ENCODE measurements at regions not wholly inside any gene's neighbourhood (a gene's known extent, or its start where the extent isn't known, plus 50 kb on each side); places are given as distances from the start of the nearest gene placed in this dataset.
A peak's percentile ranks its signal among the peaks of the same experiment; 100 is the strongest.

DNA sequence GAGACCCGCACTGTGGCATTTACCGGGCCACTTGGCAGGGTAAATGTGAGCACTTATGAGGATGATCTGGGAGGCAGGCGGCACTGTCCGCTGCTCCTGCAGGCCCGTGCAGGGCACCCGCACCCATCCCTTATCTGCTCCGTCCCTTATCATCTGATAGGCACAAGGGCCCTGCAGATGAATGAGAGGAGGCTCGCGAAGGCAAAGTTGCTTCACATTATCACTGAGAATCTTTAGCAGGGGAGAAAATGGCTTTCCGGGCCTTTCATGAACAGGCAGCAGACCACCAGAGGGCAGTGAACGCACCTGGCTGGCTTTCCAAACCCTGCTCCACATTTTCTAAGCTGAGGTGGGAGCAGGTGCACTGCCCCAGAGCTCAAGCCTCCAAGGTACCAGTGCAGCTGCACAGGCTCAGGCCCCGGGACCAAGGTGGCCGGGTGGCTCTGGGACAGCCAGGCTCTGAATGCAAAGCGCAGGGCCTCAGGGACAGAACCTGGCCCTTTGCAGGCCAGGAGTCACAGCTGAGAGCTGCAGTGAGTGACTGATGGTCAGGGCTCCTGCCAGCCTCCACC lies 165.6 kb downstream of the SHANK2 start:
- Histone ChIP-seq H3K18ac (ENCODE audit: low read length) (no peak overlapping the region), H4K5ac (ENCODE audit: low read length) (no peak overlapping the region), H3K27ac (ENCODE audit: low read depth, low read length) (no peak overlapping the region), H3K79me1 (ENCODE audit: low read length) (no peaks in the 10 kb centered on the region), H3K4me1 (ENCODE audit: control insufficient read depth, low read depth, low read length) (no peaks in the 10 kb centered on the region), H3K79me2 (ENCODE audit: control insufficient read depth, insufficient read depth, low read length) (no peaks in the 10 kb centered on the region), H3K23ac (ENCODE audit: low read length) (no peak overlapping the region), H2AK5ac (ENCODE audit: low read length) (no peak overlapping the region), H3K4me3 (ENCODE audit: low read length) (no peak overlapping the region), H3K4ac (ENCODE audit: low read depth, low read length) (no peak overlapping the region), H3K36me3 (ENCODE audit: control insufficient read depth, insufficient read depth, low read length) (no peaks in the 10 kb centered on the region), H2BK5ac (ENCODE audit: low read length) (no peak overlapping the region), H4K8ac (ENCODE audit: low read depth, low read length) (no peak overlapping the region), H3K27me3 (ENCODE audit: insufficient read depth, low read length, poor library complexity) (no peaks in the 10 kb centered on the region), H2BK15ac (replicated peaks; ENCODE audit: low read depth) (no peak overlapping the region), H3K9ac (ENCODE audit: low read length) (no peak overlapping the region), H3K4me2 (ENCODE audit: low read length) (no peak overlapping the region), H2BK120ac (ENCODE audit: low read depth, low read length) (no peak overlapping the region), H3K56ac (ENCODE audit: low read length) (no peak overlapping the region)
- WGBS (ENCODE audit: extremely low coverage, insufficient coverage, low lambda C conversion rate), result no CpG with 5 or more reads among the region's 14 CpGs
- peak; percentile 75 for DNase-seq

DNA sequence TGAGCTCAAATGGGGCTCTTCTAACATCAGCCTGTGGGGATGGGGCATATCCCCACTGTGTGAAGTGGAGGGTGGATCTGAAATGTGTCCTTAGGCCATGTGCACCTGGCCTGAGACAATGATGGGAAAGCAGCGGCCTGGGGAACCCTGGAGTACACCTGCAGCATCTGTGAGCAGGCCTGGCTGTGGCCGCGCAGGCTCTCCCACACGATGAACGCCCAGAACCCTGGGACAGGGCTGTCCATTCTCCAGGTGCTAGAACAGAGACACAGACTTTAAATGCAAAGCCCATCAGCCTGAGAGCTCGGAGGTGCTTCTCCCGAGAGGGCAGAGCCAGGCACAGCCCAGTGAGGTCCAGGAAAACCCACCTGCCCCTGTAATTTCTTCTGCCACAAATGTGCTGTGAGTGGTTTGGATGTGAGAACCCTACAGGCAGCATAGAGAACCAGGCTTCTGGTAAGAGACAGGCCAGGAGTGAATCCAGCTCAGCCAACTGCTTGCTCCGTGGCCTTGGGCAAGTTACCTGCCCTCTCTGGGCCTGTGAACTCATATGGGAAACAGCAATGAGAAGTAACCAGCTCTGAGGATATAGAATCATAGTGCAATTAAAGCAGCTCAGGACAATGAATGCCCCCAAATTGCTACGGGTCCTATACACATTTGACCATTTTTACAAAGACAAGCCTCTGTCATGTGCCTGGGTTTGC lies 167.9 kb downstream of the SHANK2 start:
- WGBS (ENCODE audit: extremely low coverage, insufficient coverage, low lambda C conversion rate), result no CpG with 5 or more reads among the region's 9 CpGs

GRCh38 chr11:71083105-71083504 lies 169.3 kb downstream of the SHANK2 start:
- H3K56ac ChIP-seq (ENCODE audit: low read length), result no peak overlapping the region
- no peak overlapping the region for H4K8ac ChIP-seq (ENCODE audit: low read depth, low read length)
- no peaks in the 10 kb centered on the region for H3K79me1 ChIP-seq (ENCODE audit: low read length)
- no peak overlapping the region for H3K4me2 ChIP-seq (ENCODE audit: low read length)
- no peak overlapping the region for H3K27ac ChIP-seq (ENCODE audit: low read depth, low read length)
- no peak overlapping the region for H3K23ac ChIP-seq (ENCODE audit: low read length)
- no peak overlapping the region for H3K9ac ChIP-seq (ENCODE audit: low read length)
- H4K5ac ChIP-seq (ENCODE audit: low read length), result no peak overlapping the region
- no peaks in the 10 kb centered on the region for H3K27me3 ChIP-seq (ENCODE audit: insufficient read depth, low read length, poor library complexity)
- H2BK5ac ChIP-seq (ENCODE audit: low read length), result no peak overlapping the region
- no peak overlapping the region for H3K4ac ChIP-seq (ENCODE audit: low read depth, low read length)
- H2AK5ac ChIP-seq (ENCODE audit: low read length), result no peak overlapping the region
- no peak overlapping the region for H2BK120ac ChIP-seq (ENCODE audit: low read depth, low read length)
- no CpG with 5 or more reads among the region's 4 CpGs for WGBS (ENCODE audit: extremely low coverage, insufficient coverage, low lambda C conversion rate)
- H3K18ac ChIP-seq (ENCODE audit: low read length), result no peak overlapping the region
- no peaks in the 10 kb centered on the region for H3K36me3 ChIP-seq (ENCODE audit: control insufficient read depth, insufficient read depth, low read length)
- H3K79me2 ChIP-seq (ENCODE audit: control insufficient read depth, insufficient read depth, low read length), result no peaks in the 10 kb centered on the region
- no peaks in the 10 kb centered on the region for H3K4me1 ChIP-seq (ENCODE audit: control insufficient read depth, low read depth, low read length)
- H2BK15ac ChIP-seq (replicated peaks; ENCODE audit: low read depth), result no peak overlapping the region
- no peak for DNase-seq
- no peak overlapping the region for H3K4me3 ChIP-seq (ENCODE audit: low read length)

More for the DNA sequence above, 167.9 kb downstream of the SHANK2 start:
- Histone ChIP-seq H3K27me3 (ENCODE audit: insufficient read depth, low read length, poor library complexity) (no peaks in the 10 kb centered on the region), H3K56ac (ENCODE audit: low read length) (no peak overlapping the region), H2BK5ac (ENCODE audit: low read length) (no peak overlapping the region), H2AK5ac (ENCODE audit: low read length) (no peak overlapping the region), H3K23ac (ENCODE audit: low read length) (no peak overlapping the region), H3K79me1 (ENCODE audit: low read length) (no peaks in the 10 kb centered on the region), H3K18ac (ENCODE audit: low read length) (no peak overlapping the region), H3K4me3 (ENCODE audit: low read length) (no peak overlapping the region), H3K4me1 (ENCODE audit: control insufficient read depth, low read depth, low read length) (no peaks in the 10 kb centered on the region), H4K8ac (ENCODE audit: low read depth, low read length) (no peak overlapping the region), H3K9ac (ENCODE audit: low read length) (no peak overlapping the region), H3K79me2 (ENCODE audit: control insufficient read depth, insufficient read depth, low read length) (no peaks in the 10 kb centered on the region), H2BK120ac (ENCODE audit: low read depth, low read length) (no peak overlapping the region), H3K4me2 (ENCODE audit: low read length) (no peak overlapping the region), H3K36me3 (ENCODE audit: control insufficient read depth, insufficient read depth, low read length) (no peaks in the 10 kb centered on the region), H4K5ac (ENCODE audit: low read length) (no peak overlapping the region), H2BK15ac (replicated peaks; ENCODE audit: low read depth) (no peak overlapping the region), H3K4ac (ENCODE audit: low read depth, low read length) (no peak overlapping the region), H3K27ac (ENCODE audit: low read depth, low read length) (no peak overlapping the region)
- no peak for DNase-seq

DNA sequence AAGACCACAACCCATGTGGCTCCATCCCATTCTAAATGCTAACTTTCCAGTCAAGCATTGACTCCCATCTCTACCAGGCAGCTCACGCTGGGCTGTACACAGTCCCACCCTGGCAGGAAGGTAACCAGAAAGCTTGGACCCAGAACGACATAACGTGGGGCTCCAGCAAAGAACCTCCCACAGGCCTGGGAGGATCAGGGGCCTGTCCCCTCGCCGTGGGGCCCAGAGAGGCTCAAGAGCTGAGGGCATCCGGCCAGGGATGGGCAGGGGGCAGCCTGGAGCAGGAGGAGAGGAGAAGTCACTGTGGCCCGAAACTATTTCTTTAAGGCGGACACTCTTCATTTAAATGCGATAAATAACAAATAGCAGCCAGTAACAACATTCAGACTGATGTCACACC lies 169.9 kb downstream of the SHANK2 start:
- no peak for DNase-seq
- Histone ChIP-seq H4K8ac (ENCODE audit: low read depth, low read length) (no peak overlapping the region), H3K9ac (ENCODE audit: low read length) (no peak overlapping the region), H3K56ac (ENCODE audit: low read length) (no peak overlapping the region), H3K79me2 (ENCODE audit: control insufficient read depth, insufficient read depth, low read length) (no peaks in the 10 kb centered on the region), H3K4me2 (ENCODE audit: low read length) (no peak overlapping the region), H3K27me3 (ENCODE audit: insufficient read depth, low read length, poor library complexity) (no peaks in the 10 kb centered on the region), H2BK120ac (ENCODE audit: low read depth, low read length) (no peak overlapping the region), H4K5ac (ENCODE audit: low read length) (no peak overlapping the region), H3K27ac (ENCODE audit: low read depth, low read length) (no peak overlapping the region), H2BK15ac (replicated peaks; ENCODE audit: low read depth) (no peak overlapping the region), H3K18ac (ENCODE audit: low read length) (no peak overlapping the region), H3K79me1 (ENCODE audit: low read length) (no peaks in the 10 kb centered on the region), H3K36me3 (ENCODE audit: control insufficient read depth, insufficient read depth, low read length) (no peaks in the 10 kb centered on the region), H3K23ac (ENCODE audit: low read length) (no peak overlapping the region), H3K4ac (ENCODE audit: low read depth, low read length) (no peak overlapping the region), H2BK5ac (ENCODE audit: low read length) (no peak overlapping the region), H3K4me1 (ENCODE audit: control insufficient read depth, low read depth, low read length) (no peaks in the 10 kb centered on the region), H2AK5ac (ENCODE audit: low read length) (no peak overlapping the region), H3K4me3 (ENCODE audit: low read length) (no peak overlapping the region)
- no CpG with 5 or more reads among the region's 9 CpGs for WGBS (ENCODE audit: extremely low coverage, insufficient coverage, low lambda C conversion rate)

DNA sequence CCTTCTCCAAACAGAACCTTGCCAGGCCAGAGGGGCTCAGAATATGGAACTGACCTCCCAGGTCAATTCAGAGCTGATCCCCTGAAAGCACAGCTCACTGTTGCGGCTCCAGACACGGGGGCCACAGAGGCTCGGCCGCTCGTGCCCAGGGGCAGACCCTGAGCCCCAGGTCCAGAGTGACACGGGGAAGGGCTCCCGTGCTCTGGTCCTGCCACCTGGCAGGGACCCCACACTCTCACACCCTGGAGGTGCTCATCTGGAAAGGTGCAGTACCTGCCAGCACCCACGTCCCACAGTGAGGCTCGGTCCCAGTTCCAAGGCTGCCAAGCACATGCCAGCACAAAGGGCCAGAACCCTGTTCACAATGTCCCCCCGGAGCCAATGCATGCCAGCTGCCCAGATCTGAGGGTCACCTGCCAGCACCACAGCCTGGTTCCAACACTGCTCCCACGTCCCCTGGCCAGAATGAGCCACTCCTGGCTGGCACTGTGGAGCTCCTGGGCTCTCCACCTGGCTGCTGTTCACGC lies 170.6 kb downstream of the SHANK2 start:
- Histone ChIP-seq H3K4ac (ENCODE audit: low read depth, low read length) (no peak overlapping the region), H2BK15ac (replicated peaks; ENCODE audit: low read depth) (no peak overlapping the region), H3K4me3 (ENCODE audit: low read length) (no peak overlapping the region), H3K9ac (ENCODE audit: low read length) (no peak overlapping the region), H3K56ac (ENCODE audit: low read length) (no peak overlapping the region), H3K36me3 (ENCODE audit: control insufficient read depth, insufficient read depth, low read length) (no peaks in the 10 kb centered on the region), H3K23ac (ENCODE audit: low read length) (no peak overlapping the region), H4K8ac (ENCODE audit: low read depth, low read length) (no peak overlapping the region), H2BK120ac (ENCODE audit: low read depth, low read length) (no peak overlapping the region), H3K79me2 (ENCODE audit: control insufficient read depth, insufficient read depth, low read length) (no peaks in the 10 kb centered on the region), H3K27ac (ENCODE audit: low read depth, low read length) (no peak overlapping the region), H3K18ac (ENCODE audit: low read length) (no peak overlapping the region), H3K4me1 (ENCODE audit: control insufficient read depth, low read depth, low read length) (no peaks in the 10 kb centered on the region), H3K27me3 (ENCODE audit: insufficient read depth, low read length, poor library complexity) (no peaks in the 10 kb centered on the region), H2BK5ac (ENCODE audit: low read length) (no peak overlapping the region), H4K5ac (ENCODE audit: low read length) (no peak overlapping the region), H2AK5ac (ENCODE audit: low read length) (no peak overlapping the region), H3K4me2 (ENCODE audit: low read length) (no peak overlapping the region), H3K79me1 (ENCODE audit: low read length) (no peaks in the 10 kb centered on the region)
- no peak for DNase-seq
- no CpG with 5 or more reads among the region's 12 CpGs for WGBS (ENCODE audit: extremely low coverage, insufficient coverage, low lambda C conversion rate)

Data from mesendoderm (in vitro differentiated cells).